CD4-positive, CD25-positive, alpha-beta regulatory T cell (primary cell): ENCODE measurements at regions not wholly inside any gene's neighbourhood (a gene's known extent, or its start where the extent isn't known, plus 50 kb on each side); places are given as distances from the start of the nearest gene placed in this dataset.

Experiments
- ATAC-seq, 2 donors: fragments of 150-1000 bp; cut with Tn5 transposase; one replicate each; pipeline ENCODE4 v1.10.0; 2021; ENCODE audit warnings: low read depth in 2 of 2, moderate number of reproducible peaks in 2 of 2, moderate library complexity in 1 of 2
- DNase-seq, 3 donors: peaks; one replicate each; pipeline versions ENCODE4 v3.0.0 to v3.0.0-alpha.2; 2012 to 2022; ENCODE audit warnings: mixed read lengths in 1 of 3
- H3K27ac ChIP-seq: one replicate; pipeline ENCODE4 v1.7.0; 2013; ENCODE audit warnings: mild to moderate bottlenecking, low read length; ENCODE audit not compliant: insufficient read depth, poor library complexity, severe bottlenecking
- H3K27me3 ChIP-seq: one replicate; pipeline ENCODE4 v1.7.0; 2013; ENCODE audit warnings: low read length; ENCODE audit not compliant: control insufficient read depth, insufficient read depth
- H3K36me3 ChIP-seq: one replicate; pipeline ENCODE4 v1.7.0; 2013; ENCODE audit warnings: mild to moderate bottlenecking, low read length, moderate library complexity; ENCODE audit not compliant: control insufficient read depth, insufficient read depth
- H3K4me1 ChIP-seq: 2 replicates; pipeline ENCODE4 v1.7.0; 2013; ENCODE audit warnings: mild to moderate bottlenecking, low read length; ENCODE audit not compliant: insufficient read depth, control insufficient read depth, poor library complexity, severe bottlenecking
- H3K4me3 ChIP-seq: one replicate; pipeline ENCODE4 v1.7.0; 2013; ENCODE audit warnings: low read depth, mild to moderate bottlenecking, low read length, moderate library complexity
- H3K9me3 ChIP-seq, 2 experiments: 1 replicate in 1 of 2; 2 replicates in 1 of 2; pipeline ENCODE4 v1.7.0; 2013; ENCODE audit warnings: low read length in 2 of 2, mild to moderate bottlenecking in 1 of 2, moderate library complexity in 1 of 2; ENCODE audit not compliant: control insufficient read depth in 2 of 2
- H3K27ac Mint-ChIP-seq, 3 donors: one replicate each; pipeline ENCODE4 v1.8.0; 2020 to 2022; ENCODE audit warnings: mild to moderate bottlenecking in 3 of 3, mixed read lengths in 3 of 3, moderate library complexity in 2 of 3
- H3K27me3 Mint-ChIP-seq: one replicate; pipeline ENCODE4 v1.8.0; 2022; ENCODE audit warnings: mild to moderate bottlenecking, mixed read lengths
- H3K36me3 Mint-ChIP-seq: one replicate; pipeline ENCODE4 v1.8.0; 2020; ENCODE audit warnings: mixed read lengths
- H3K4me1 Mint-ChIP-seq, 4 donors: one replicate each; pipeline ENCODE4 v1.8.0; 2020 to 2022; ENCODE audit warnings: mixed read lengths in 4 of 4, mild to moderate bottlenecking in 1 of 4
- H3K4me3 Mint-ChIP-seq, 4 donors: one replicate each; pipeline ENCODE4 v1.8.0; 2020 to 2022; ENCODE audit warnings: mild to moderate bottlenecking in 4 of 4, mixed read lengths in 4 of 4, moderate library complexity in 3 of 4
- H3K9me3 Mint-ChIP-seq, 7 donors: one replicate each; pipeline ENCODE4 v1.8.0; 2020 to 2022; ENCODE audit warnings: mixed read lengths in 7 of 7, mild to moderate bottlenecking in 3 of 7, moderate library complexity in 2 of 7

GRCh38 chr11:90895850-90896249 lies 673.0 kb upstream of the CHORDC1 start:
- H3K4me3 ChIP-seq, result no peak overlapping the region
- DNase-seq (no peak), ATAC-seq (no peak)
- no peaks in the 10 kb centered on the region for H3K27me3 ChIP-seq
- H3K9me3 ChIP-seq, result no peaks in the 10 kb centered on the region
- no peak overlapping the region for H3K27ac Mint-ChIP-seq
- no peaks in the 10 kb centered on the region for H3K4me1 Mint-ChIP-seq
- H3K9me3 Mint-ChIP-seq, result peaks cover 0 to 25% (median 6%) of the 10 kb centered on the region in 7 donors
- no peaks in the 10 kb centered on the region for H3K27me3 Mint-ChIP-seq
- H3K27ac ChIP-seq, result no peak overlapping the region
- no peaks in the 10 kb centered on the region for H3K4me1 ChIP-seq
- H3K4me3 Mint-ChIP-seq, result no peak overlapping the region
- H3K36me3 ChIP-seq, result no peaks in the 10 kb centered on the region
- no peaks in the 10 kb centered on the region for H3K36me3 Mint-ChIP-seq

GRCh38 chr11:90890347-90890746 lies 667.5 kb upstream of the CHORDC1 start:
- DNase-seq (no peak), ATAC-seq (no peak)
- Histone ChIP-seq H3K9me3 (peaks cover 0 to 4% of the 10 kb centered on the region in 2 experiments), H3K27me3 (no peaks in the 10 kb centered on the region), H3K4me1 (no peaks in the 10 kb centered on the region), H3K36me3 (no peaks in the 10 kb centered on the region), H3K27ac (no peak overlapping the region), H3K4me3 (no peak overlapping the region)
- H3K27ac Mint-ChIP-seq, result no peak overlapping the region
- no peaks in the 10 kb centered on the region for H3K4me1 Mint-ChIP-seq
- no peaks in the 10 kb centered on the region for H3K36me3 Mint-ChIP-seq
- H3K9me3 Mint-ChIP-seq, result peaks cover 0 to 11% (median 4%) of the 10 kb centered on the region in 7 donors
- H3K4me3 Mint-ChIP-seq, result no peak overlapping the region
- no peaks in the 10 kb centered on the region for H3K27me3 Mint-ChIP-seq

- H3K4me1 Mint-ChIP-seq, result no peaks in the 10 kb centered on the region
Measured at GRCh38 chr11:90884181-90884580, 661.3 kb upstream of the CHORDC1 start.

GRCh38 chr11:90874986-90875385 lies 652.1 kb upstream of the CHORDC1 start:
- ATAC-seq (no peak), DNase-seq (no peak)
- Histone ChIP-seq H3K27ac (no peak overlapping the region), H3K4me1 (no peaks in the 10 kb centered on the region), H3K36me3 (no peaks in the 10 kb centered on the region), H3K4me3 (no peak overlapping the region), H3K9me3 (no peaks in the 10 kb centered on the region), H3K27me3 (no peaks in the 10 kb centered on the region)
- no peaks in the 10 kb centered on the region for H3K27me3 Mint-ChIP-seq
- no peaks in the 10 kb centered on the region for H3K36me3 Mint-ChIP-seq
- H3K4me1 Mint-ChIP-seq, result no peaks in the 10 kb centered on the region
- peaks cover 5 to 33% (median 13%) of the 10 kb centered on the region in 7 donors for H3K9me3 Mint-ChIP-seq
- H3K27ac Mint-ChIP-seq, result no peak overlapping the region
- H3K4me3 Mint-ChIP-seq, result no peak overlapping the region

More at GRCh38 chr11:90884181-90884580, 661.3 kb upstream of the CHORDC1 start:
- ATAC-seq (no peak), DNase-seq (no peak)
- no peaks in the 10 kb centered on the region for H3K27me3 ChIP-seq
- Mint-ChIP-seq H3K36me3 (no peaks in the 10 kb centered on the region), H3K27me3 (no peaks in the 10 kb centered on the region), H3K9me3 (peaks cover 1 to 19% (median 9%) of the 10 kb centered on the region in 7 donors), H3K27ac (no peak overlapping the region), H3K4me3 (no peak overlapping the region)
- H3K4me1 ChIP-seq, result no peaks in the 10 kb centered on the region
- H3K27ac ChIP-seq, result no peak overlapping the region
- H3K36me3 ChIP-seq, result no peaks in the 10 kb centered on the region
- H3K9me3 ChIP-seq, result peaks cover 0 to 9% of the 10 kb centered on the region in 2 experiments
- no peak overlapping the region for H3K4me3 ChIP-seq

GRCh38 chr11:90874281-90874680 lies 651.4 kb upstream of the CHORDC1 start:
- Mint-ChIP-seq H3K4me1 (no peaks in the 10 kb centered on the region), H3K4me3 (no peak overlapping the region), H3K27me3 (no peaks in the 10 kb centered on the region), H3K27ac (no peak overlapping the region), H3K36me3 (no peaks in the 10 kb centered on the region), H3K9me3 (peaks cover 5 to 37% (median 13%) of the 10 kb centered on the region in 7 donors)
- DNase-seq (no peak), ATAC-seq (no peak)
- no peaks in the 10 kb centered on the region for H3K27me3 ChIP-seq
- H3K27ac ChIP-seq, result no peak overlapping the region
- H3K9me3 ChIP-seq, result no peaks in the 10 kb centered on the region
- H3K4me3 ChIP-seq, result no peak overlapping the region
- no peaks in the 10 kb centered on the region for H3K36me3 ChIP-seq
- no peaks in the 10 kb centered on the region for H3K4me1 ChIP-seq

- H3K27ac ChIP-seq, result no peak overlapping the region
- peaks cover 4 to 26% (median 10%) of the 10 kb centered on the region in 7 donors for H3K9me3 Mint-ChIP-seq
- H3K4me1 ChIP-seq, result no peaks in the 10 kb centered on the region
- H3K27me3 ChIP-seq, result no peaks in the 10 kb centered on the region
- H3K27me3 Mint-ChIP-seq, result no peaks in the 10 kb centered on the region
- no peaks in the 10 kb centered on the region for H3K36me3 ChIP-seq
- H3K9me3 ChIP-seq, result no peaks in the 10 kb centered on the region
- DNase-seq (no peak), ATAC-seq (no peak)
- no peak overlapping the region for H3K27ac Mint-ChIP-seq
- no peak overlapping the region for H3K4me3 Mint-ChIP-seq
- no peaks in the 10 kb centered on the region for H3K36me3 Mint-ChIP-seq
- no peaks in the 10 kb centered on the region for H3K4me1 Mint-ChIP-seq
- no peak overlapping the region for H3K4me3 ChIP-seq
Measured at GRCh38 chr11:90867416-90867815, 644.6 kb upstream of the CHORDC1 start.

GRCh38 chr11:90856790-90857189 lies 633.9 kb upstream of the CHORDC1 start:
- H3K36me3 ChIP-seq, result no peaks in the 10 kb centered on the region
- H3K27me3 Mint-ChIP-seq, result no peaks in the 10 kb centered on the region
- no peak for ATAC-seq
- no peak overlapping the region for H3K4me3 Mint-ChIP-seq
- H3K9me3 Mint-ChIP-seq, result peaks cover 0 to 23% (median 3%) of the 10 kb centered on the region in 7 donors
- H3K27me3 ChIP-seq, result no peaks in the 10 kb centered on the region
- H3K4me1 ChIP-seq, result no peaks in the 10 kb centered on the region
- peaks cover 0 to 5% of the 10 kb centered on the region in 2 experiments for H3K9me3 ChIP-seq
- no peaks in the 10 kb centered on the region for H3K36me3 Mint-ChIP-seq
- no peak overlapping the region for H3K27ac ChIP-seq
- H3K4me3 ChIP-seq, result no peak overlapping the region
- DNase-seq, result no peak
- no peak overlapping the region for H3K27ac Mint-ChIP-seq
- H3K4me1 Mint-ChIP-seq, result no peaks in the 10 kb centered on the region

- H3K4me1 ChIP-seq, result no peaks in the 10 kb centered on the region
- Mint-ChIP-seq H3K27ac (no peak overlapping the region), H3K36me3 (no peaks in the 10 kb centered on the region), H3K27me3 (no peaks in the 10 kb centered on the region), H3K4me1 (no peaks in the 10 kb centered on the region), H3K4me3 (no peak overlapping the region), H3K9me3 (peaks cover 0 to 19% (median 3%) of the 10 kb centered on the region in 7 donors)
- no peaks in the 10 kb centered on the region for H3K36me3 ChIP-seq
- H3K9me3 ChIP-seq, result peaks cover 0 to 5% of the 10 kb centered on the region in 2 experiments
- H3K27me3 ChIP-seq, result no peaks in the 10 kb centered on the region
- no peak overlapping the region for H3K27ac ChIP-seq
- DNase-seq (no peak), ATAC-seq (no peak)
- H3K4me3 ChIP-seq, result no peak overlapping the region
Measured at GRCh38 chr11:90855531-90855930, 632.7 kb upstream of the CHORDC1 start.
